Endothelial cell (in vitro differentiated cells): ENCODE measurements at regions not wholly inside any gene's neighbourhood (a gene's known extent, or its start where the extent isn't known, plus 50 kb on each side); places are given as distances from the start of the nearest gene placed in this dataset.
"Not testable (repeated sequence)": the region's sequence is repeated elsewhere in the genome, so short reads cannot be mapped to it uniquely, and the experiment has no call there.

Experiments
- DNase-seq: peaks from one replicate; pipeline ENCODE4 v3.0.0; 2021; ENCODE audit warnings: low spot score
- H3K27ac Mint-ChIP-seq: one replicate; pipeline ENCODE4 v1.8.0; 2021; ENCODE audit warnings: mixed read lengths, inconsistent platforms; ENCODE audit not compliant: unreplicated experiment
- H3K27me3 Mint-ChIP-seq: one replicate; pipeline ENCODE4 v1.8.0; 2021; ENCODE audit warnings: mild to moderate bottlenecking, moderate library complexity, mixed read lengths, inconsistent platforms; ENCODE audit not compliant: unreplicated experiment
- H3K36me3 Mint-ChIP-seq: one replicate; pipeline ENCODE4 v1.8.0; 2021; ENCODE audit warnings: mild to moderate bottlenecking, low read depth, mixed read lengths, inconsistent platforms; ENCODE audit not compliant: unreplicated experiment
- H3K4me1 Mint-ChIP-seq: one replicate; pipeline ENCODE4 v1.8.0; 2021; ENCODE audit warnings: mild to moderate bottlenecking, mixed read lengths, inconsistent platforms; ENCODE audit not compliant: unreplicated experiment
- H3K4me3 Mint-ChIP-seq: one replicate; pipeline ENCODE4 v1.8.0; 2021; ENCODE audit warnings: mild to moderate bottlenecking, mixed read lengths, inconsistent platforms; ENCODE audit not compliant: unreplicated experiment
- H3K9me3 Mint-ChIP-seq: one replicate; pipeline ENCODE4 v1.8.0; 2021; ENCODE audit warnings: mixed read lengths, inconsistent platforms; ENCODE audit not compliant: unreplicated experiment
- TF ChIP-seq, protein P1 (sequence below): fragments of 200-600 bp; sonication (generic); IDR thresholded peaks from one replicate; pipeline ENCODE4 v1.5.0; 2021; ENCODE audit warnings: antibody characterized with exemption; ENCODE audit not compliant: unreplicated experiment

DNA sequence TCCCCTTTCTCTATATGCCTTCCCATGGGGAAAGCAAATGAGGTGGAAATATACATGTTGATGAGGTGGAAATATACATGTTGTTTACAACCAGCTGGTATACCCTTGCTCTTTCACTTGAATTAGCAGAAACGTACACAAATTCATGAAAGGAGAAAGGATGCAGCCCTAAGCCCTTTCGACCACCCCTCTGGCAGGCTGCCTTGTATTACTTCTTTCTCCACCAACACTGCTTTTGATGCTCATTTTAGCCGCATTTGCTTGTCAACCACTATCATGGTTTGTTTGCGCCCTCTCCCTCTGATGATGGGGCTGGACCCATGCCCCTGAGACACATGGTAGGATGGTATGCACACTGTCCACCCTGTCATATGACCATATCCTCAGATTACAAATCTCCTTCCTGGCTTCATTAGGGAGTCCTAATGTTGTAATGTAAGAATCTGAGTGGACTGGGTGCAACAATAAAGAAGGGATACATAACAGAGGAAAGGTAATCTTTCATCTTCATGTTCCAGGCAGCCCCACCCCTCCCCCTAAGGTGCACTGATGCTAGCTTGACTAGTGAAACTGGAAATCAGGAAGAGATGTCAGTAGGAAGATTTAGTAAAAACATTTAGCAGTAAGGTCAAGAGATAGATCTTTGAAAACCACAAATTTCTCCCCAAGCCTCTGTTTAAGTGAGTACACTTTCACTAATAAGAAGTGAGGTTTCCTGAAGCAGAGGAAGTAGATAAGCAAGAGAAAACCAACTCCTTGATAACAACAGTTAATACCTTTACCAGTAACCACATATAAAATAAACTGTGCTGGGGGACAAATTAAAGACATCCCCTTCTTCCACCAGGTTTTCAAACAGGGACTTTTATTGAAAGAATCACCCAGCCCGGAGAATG lies 536.8 kb upstream of the NRP1 start:
- TF ChIP-seq, protein P1, sequence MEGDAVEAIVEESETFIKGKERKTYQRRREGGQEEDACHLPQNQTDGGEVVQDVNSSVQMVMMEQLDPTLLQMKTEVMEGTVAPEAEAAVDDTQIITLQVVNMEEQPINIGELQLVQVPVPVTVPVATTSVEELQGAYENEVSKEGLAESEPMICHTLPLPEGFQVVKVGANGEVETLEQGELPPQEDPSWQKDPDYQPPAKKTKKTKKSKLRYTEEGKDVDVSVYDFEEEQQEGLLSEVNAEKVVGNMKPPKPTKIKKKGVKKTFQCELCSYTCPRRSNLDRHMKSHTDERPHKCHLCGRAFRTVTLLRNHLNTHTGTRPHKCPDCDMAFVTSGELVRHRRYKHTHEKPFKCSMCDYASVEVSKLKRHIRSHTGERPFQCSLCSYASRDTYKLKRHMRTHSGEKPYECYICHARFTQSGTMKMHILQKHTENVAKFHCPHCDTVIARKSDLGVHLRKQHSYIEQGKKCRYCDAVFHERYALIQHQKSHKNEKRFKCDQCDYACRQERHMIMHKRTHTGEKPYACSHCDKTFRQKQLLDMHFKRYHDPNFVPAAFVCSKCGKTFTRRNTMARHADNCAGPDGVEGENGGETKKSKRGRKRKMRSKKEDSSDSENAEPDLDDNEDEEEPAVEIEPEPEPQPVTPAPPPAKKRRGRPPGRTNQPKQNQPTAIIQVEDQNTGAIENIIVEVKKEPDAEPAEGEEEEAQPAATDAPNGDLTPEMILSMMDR: no peak
- Mint-ChIP-seq H3K4me1 (peaks cover 15% of the 10 kb centered on the region), H3K27me3 (peaks cover 1% of the 10 kb centered on the region), H3K27ac (no peak overlapping the region), H3K9me3 (no peaks in the 10 kb centered on the region), H3K36me3 (peaks cover 3% of the 10 kb centered on the region), H3K4me3 (no peak overlapping the region)
- DNase-seq: no peak

GRCh38 chr10:33869481-33869880 lies 535.0 kb upstream of the NRP1 start:
- TF ChIP-seq, protein P1: no peak
- DNase-seq: no peak
- no peaks in the 10 kb centered on the region for H3K9me3 Mint-ChIP-seq
- H3K27me3 Mint-ChIP-seq: peaks cover 1% of the 10 kb centered on the region
- H3K4me1 Mint-ChIP-seq: peaks cover 21% of the 10 kb centered on the region
- no peak overlapping the region for H3K27ac Mint-ChIP-seq
- H3K36me3 Mint-ChIP-seq: peaks cover 3% of the 10 kb centered on the region
- no peak overlapping the region for H3K4me3 Mint-ChIP-seq

GRCh38 chr10:33869028-33869427 lies 534.6 kb upstream of the NRP1 start:
- TF ChIP-seq, protein P1: no peak
- no peaks in the 10 kb centered on the region for H3K9me3 Mint-ChIP-seq
- H3K27ac Mint-ChIP-seq: no peak overlapping the region
- H3K27me3 Mint-ChIP-seq: peaks cover 1% of the 10 kb centered on the region
- no peak overlapping the region for H3K4me3 Mint-ChIP-seq
- DNase-seq: no peak
- H3K4me1 Mint-ChIP-seq: peaks cover 21% of the 10 kb centered on the region
- H3K36me3 Mint-ChIP-seq: peaks cover 3% of the 10 kb centered on the region

DNA sequence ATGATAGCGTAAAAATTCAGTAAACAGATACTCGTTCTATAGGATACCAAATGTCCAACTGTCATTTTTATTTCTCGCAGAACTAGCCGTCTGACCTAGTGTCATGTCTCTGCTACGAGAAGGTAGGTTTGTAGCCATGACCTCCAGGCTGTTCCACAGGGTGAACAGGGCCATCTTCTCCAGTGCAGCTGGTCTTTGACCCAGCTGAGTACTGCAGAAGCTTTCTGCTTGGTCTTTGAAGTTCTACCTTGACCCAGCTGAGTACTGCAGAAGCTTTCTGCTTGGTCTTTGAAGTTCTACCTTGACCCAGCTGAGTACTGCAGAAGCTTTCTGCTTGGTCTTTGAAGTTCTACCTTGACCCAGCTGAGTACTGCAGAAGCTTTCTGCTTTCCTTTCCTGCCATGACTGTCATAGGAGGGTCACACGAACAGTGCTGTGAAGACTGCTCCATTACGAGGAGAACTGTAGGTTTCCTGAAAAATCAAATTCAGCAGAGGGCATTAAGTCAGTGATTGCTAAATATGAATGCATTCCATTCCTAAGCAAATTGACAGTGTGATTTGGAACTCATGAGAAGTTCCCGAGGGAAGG lies 532.8 kb upstream of the NRP1 start:
- H3K4me3 Mint-ChIP-seq, H3K9me3 Mint-ChIP-seq, DNase-seq, H3K27ac Mint-ChIP-seq, H3K27me3 Mint-ChIP-seq, H3K36me3 Mint-ChIP-seq: not testable (repeated sequence)
- peaks cover 31% of the 10 kb centered on the region for H3K4me1 Mint-ChIP-seq

GRCh38 chr10:33863352-33863751 lies 528.9 kb upstream of the NRP1 start:
- TF ChIP-seq, protein P1: no peak
- Mint-ChIP-seq H3K27ac (no peak overlapping the region), H3K36me3 (no peaks in the 10 kb centered on the region), H3K9me3 (no peaks in the 10 kb centered on the region), H3K27me3 (peaks cover 1% of the 10 kb centered on the region), H3K4me3 (no peak overlapping the region), H3K4me1 (peaks cover 45% of the 10 kb centered on the region)
- no peak for DNase-seq
